T-cell (primary cell): ENCODE measurements at regions not wholly inside any gene's neighbourhood (a gene's known extent, or its start where the extent isn't known, plus 50 kb on each side); places are given as distances from the start of the nearest gene placed in this dataset.
"Not testable (repeated sequence)": the region's sequence is repeated elsewhere in the genome, so short reads cannot be mapped to it uniquely, and the experiment has no call there.

Source experiments
- ATAC-seq, 4 experiments: fragments of 200-7000 bp in 3 of 4; fragments of 150-1000 bp in 1 of 4; cut with Tn5 transposase; replicated peaks in 1 of 4; 1 replicate in 3 of 4; 2 replicates in 1 of 4; pipeline ENCODE4 v1.10.0; 2021; ENCODE audit warnings: moderate library complexity in 3 of 4, mild to moderate bottlenecking in 2 of 4, moderate number of reproducible peaks in 1 of 4
- CTCF ChIA-PET, 2 donors: fragments of 300-600 bp; sonication (Branson Sonifier 250); formaldehyde crosslinking; loops; one replicate each; lab custom pipeline; 2022; ENCODE audit warnings: antibody characterized with exemption in 2 of 2; lab: Charles Lee
- POLR2A ChIA-PET, 2 donors: fragments of 300-600 bp; sonication (Branson Sonifier 250); formaldehyde crosslinking; loops; one replicate each; lab custom pipeline; 2022; ENCODE audit warnings: antibody characterized with exemption in 2 of 2; lab: Charles Lee
- DNase-seq, 35 experiments: peaks; one replicate each; pipeline versions ENCODE4 v3.0.0 to v3.0.0-alpha.2; 2013 to 2023
- H3K27ac ChIP-seq: one replicate; pipeline ENCODE4 v1.5.1; 2013; ENCODE audit warnings: low read length
- H3K27me3 ChIP-seq, 2 experiments: replicated peaks in 1 of 2; 1 replicate in 1 of 2; 2 replicates in 1 of 2; pipeline versions ENCODE4 v1.6.1 to v1.7.0; 2013; ENCODE audit warnings: low read length in 1 of 2, mixed read lengths in 1 of 2; ENCODE audit not compliant: control insufficient read depth in 2 of 2, insufficient read depth in 2 of 2; ENCODE audit errors: extremely low read depth in 1 of 2
- H3K36me3 ChIP-seq, 2 donors: 1 replicate in 1 of 2; 2 replicates in 1 of 2; pipeline versions ENCODE4 v1.6.1 to v1.7.0; 2013; ENCODE audit warnings: low read length in 1 of 2; ENCODE audit not compliant: control insufficient read depth in 2 of 2, insufficient read depth in 1 of 2; ENCODE audit errors: extremely low read depth in 1 of 2
- H3K4me1 ChIP-seq, 2 experiments: 1 replicate in 1 of 2; 2 replicates in 1 of 2; pipeline versions ENCODE4 v1.6.1 to v1.7.0; 2013; ENCODE audit warnings: low read length in 2 of 2, mixed read lengths in 1 of 2; ENCODE audit not compliant: insufficient read depth in 2 of 2, control insufficient read depth in 1 of 2; ENCODE audit errors: extremely low read depth in 1 of 2
- H3K4me3 ChIP-seq, 2 donors: 1 replicate in 1 of 2; 2 replicates in 1 of 2; pipeline versions ENCODE4 v1.5.1 to v1.7.0; 2013; ENCODE audit warnings: mild to moderate bottlenecking in 2 of 2, low read length in 1 of 2, moderate library complexity in 1 of 2; ENCODE audit not compliant: control insufficient read depth in 1 of 2; ENCODE audit errors: extremely low read depth in 1 of 2
- H3K9me3 ChIP-seq: 2 replicates; pipeline ENCODE4 v1.7.0; 2013
- H3K27ac Mint-ChIP-seq, 2 donors: one replicate each; pipeline ENCODE4 v1.8.0; 2020 to 2021; ENCODE audit warnings: mild to moderate bottlenecking in 2 of 2, mixed read lengths in 2 of 2
- H3K27me3 Mint-ChIP-seq, 2 donors: one replicate each; pipeline ENCODE4 v1.8.0; 2021 to 2022; ENCODE audit warnings: mixed read lengths in 2 of 2
- H3K36me3 Mint-ChIP-seq: one replicate; pipeline ENCODE4 v1.8.0; 2021; ENCODE audit warnings: mixed read lengths
- H3K4me1 Mint-ChIP-seq, 3 donors: one replicate each; pipeline ENCODE4 v1.8.0; 2020 to 2022; ENCODE audit warnings: mixed read lengths in 3 of 3, mild to moderate bottlenecking in 1 of 3
- H3K4me3 Mint-ChIP-seq, 3 donors: one replicate each; pipeline ENCODE4 v1.8.0; 2020 to 2022; ENCODE audit warnings: mild to moderate bottlenecking in 3 of 3, mixed read lengths in 3 of 3, moderate library complexity in 3 of 3
- H3K9me3 Mint-ChIP-seq, 3 donors: one replicate each; pipeline ENCODE4 v1.8.0; 2020 to 2022; ENCODE audit warnings: mixed read lengths in 3 of 3
- WGBS: methylation state at CpG from one replicate; pipeline ENCODE4 v1.1.5; 2013; ENCODE audit warnings: missing lambda C conversion rate; ENCODE audit not compliant: insufficient coverage; 5-methylcytosine and 5-hydroxymethylcytosine counted together

GRCh38 chr1:29795965-29796364, 559.6 kb downstream of the PTPRU start:
- H3K36me3 Mint-ChIP-seq, ATAC-seq, POLR2A ChIA-PET: not testable (repeated sequence)

GRCh38 chr1:29793653-29794348, 557.5 kb downstream of the PTPRU start:
- Histone ChIP-seq H3K27ac (no peak overlapping the region), H3K27me3 (peaks cover 0 to 17% of the 10 kb centered on the region in 2 experiments), H3K9me3 (no peaks in the 10 kb centered on the region), H3K36me3 (no peaks in the 10 kb centered on the region), H3K4me3 (no peak overlapping the region), H3K4me1 (no peaks in the 10 kb centered on the region)
- no peak overlapping the region for H3K4me3 Mint-ChIP-seq
- POLR2A ChIA-PET = no interaction called here
- WGBS = 69% methylated on average over 5 of the region's 8 CpGs
- CTCF ChIA-PET = interaction anchor here in 1 of 2 donors (1.0 kb wide), 1 partner anchor 586 kb away, joined by 5 read pairs; no protein-coding TSS in a partner anchor
- ATAC-seq (no peak), DNase-seq (no peak)
- no peaks in the 10 kb centered on the region for H3K36me3 Mint-ChIP-seq
- no peak overlapping the region for H3K27ac Mint-ChIP-seq
- peaks cover 0 to 5% of the 10 kb centered on the region in 2 donors for H3K27me3 Mint-ChIP-seq
- H3K4me1 Mint-ChIP-seq = no peaks in the 10 kb centered on the region
- H3K9me3 Mint-ChIP-seq = peaks cover 0 to 11% (median 5%) of the 10 kb centered on the region in 3 donors

More at GRCh38 chr1:29795965-29796364, 559.6 kb downstream of the PTPRU start:
- H3K4me1 Mint-ChIP-seq, DNase-seq, CTCF ChIA-PET, H3K27ac ChIP-seq, H3K36me3 ChIP-seq, H3K4me1 ChIP-seq, H3K4me3 Mint-ChIP-seq, H3K4me3 ChIP-seq, H3K27ac Mint-ChIP-seq, H3K27me3 Mint-ChIP-seq, H3K9me3 ChIP-seq: not testable (repeated sequence)
- peaks cover 0 to 17% of the 10 kb centered on the region in 2 experiments for H3K27me3 ChIP-seq
- WGBS = no CpG with 5 or more reads among the region's 2 CpGs
- peaks cover 0 to 11% (median 5%) of the 10 kb centered on the region in 3 donors for H3K9me3 Mint-ChIP-seq

- ATAC-seq (no peak), DNase-seq (peak in 26 of 35 experiments; percentile 7 to 50 (median 27))
- Histone ChIP-seq H3K36me3 (no peaks in the 10 kb centered on the region), H3K9me3 (no peaks in the 10 kb centered on the region), H3K4me3 (no peak overlapping the region), H3K27ac (no peak overlapping the region), H3K4me1 (no peaks in the 10 kb centered on the region), H3K27me3 (peaks cover 0 to 19% of the 10 kb centered on the region in 2 experiments)
- H3K36me3 Mint-ChIP-seq = no peaks in the 10 kb centered on the region
- no peak overlapping the region for H3K27ac Mint-ChIP-seq
- CTCF ChIA-PET = interaction anchor here in 1 of 2 donors (1.0 kb wide), 1 partner anchor 587 kb away, joined by 5 read pairs; no protein-coding TSS in a partner anchor
- no peaks in the 10 kb centered on the region for H3K4me1 Mint-ChIP-seq
- H3K27me3 Mint-ChIP-seq = peaks cover 0 to 7% of the 10 kb centered on the region in 2 donors
- peaks cover 0 to 11% (median 5%) of the 10 kb centered on the region in 3 donors for H3K9me3 Mint-ChIP-seq
- POLR2A ChIA-PET = no interaction called here
- no peak overlapping the region for H3K4me3 Mint-ChIP-seq
- WGBS = 10% methylated on average over 8 of the region's 8 CpGs
These were observed 556.8 kb downstream of the PTPRU start for GRCh38 chr1:29793101-29793546.

GRCh38 chr1:29789910-29790247, 553.6 kb downstream of the PTPRU start:
- ATAC-seq (no peak), DNase-seq (no peak)
- Histone ChIP-seq H3K36me3 (no peaks in the 10 kb centered on the region), H3K4me3 (no peak overlapping the region), H3K27me3 (peaks cover 0 to 31% of the 10 kb centered on the region in 2 experiments), H3K9me3 (no peaks in the 10 kb centered on the region), H3K27ac (no peak overlapping the region), H3K4me1 (no peaks in the 10 kb centered on the region)
- Mint-ChIP-seq H3K27ac (no peak overlapping the region), H3K4me1 (no peaks in the 10 kb centered on the region), H3K4me3 (no peak overlapping the region), H3K27me3 (peaks cover 4 to 16% of the 10 kb centered on the region in 2 donors), H3K36me3 (no peaks in the 10 kb centered on the region), H3K9me3 (peaks cover 0 to 3% (median 0%) of the 10 kb centered on the region in 3 donors)
- ChIA-PET POLR2A (no interaction called here), CTCF (no interaction called here)
- WGBS = 57% methylated on average over 6 of the region's 6 CpGs

- ATAC-seq (no peak), DNase-seq (no peak)
- H3K9me3 ChIP-seq = no peaks in the 10 kb centered on the region
- no peaks in the 10 kb centered on the region for H3K4me1 ChIP-seq
- H3K4me3 ChIP-seq = no peak overlapping the region
- H3K27ac ChIP-seq = no peak overlapping the region
- Mint-ChIP-seq H3K4me3 (no peak overlapping the region), H3K4me1 (no peaks in the 10 kb centered on the region), H3K36me3 (no peaks in the 10 kb centered on the region), H3K9me3 (no peaks in the 10 kb centered on the region), H3K27ac (no peak overlapping the region), H3K27me3 (peaks cover 4 to 16% of the 10 kb centered on the region in 2 donors)
- POLR2A ChIA-PET = no interaction called here
- 61% methylated on average over 9 of the region's 10 CpGs for WGBS
- H3K36me3 ChIP-seq = no peaks in the 10 kb centered on the region
- peaks cover 0 to 34% of the 10 kb centered on the region in 2 experiments for H3K27me3 ChIP-seq
- CTCF ChIA-PET = no interaction called here
These were observed 553.0 kb downstream of the PTPRU start for GRCh38 chr1:29789221-29789909.

- no peaks in the 10 kb centered on the region for H3K36me3 ChIP-seq
- H3K9me3 Mint-ChIP-seq = no peaks in the 10 kb centered on the region
- H3K27ac ChIP-seq = no peak overlapping the region
- no peak overlapping the region for H3K4me3 Mint-ChIP-seq
- no peak overlapping the region for H3K27ac Mint-ChIP-seq
- H3K27me3 Mint-ChIP-seq = peaks cover 4 to 13% of the 10 kb centered on the region in 2 donors
- no peaks in the 10 kb centered on the region for H3K4me1 Mint-ChIP-seq
- ChIA-PET POLR2A (no interaction called here), CTCF (no interaction called here)
- H3K27me3 ChIP-seq = peaks cover 0 to 39% of the 10 kb centered on the region in 2 experiments
- no peaks in the 10 kb centered on the region for H3K9me3 ChIP-seq
- ATAC-seq (no peak), DNase-seq (no peak)
- H3K4me1 ChIP-seq = no peaks in the 10 kb centered on the region
- no peak overlapping the region for H3K4me3 ChIP-seq
- 80% methylated on average over 7 of the region's 13 CpGs for WGBS
- no peaks in the 10 kb centered on the region for H3K36me3 Mint-ChIP-seq
These were observed 550.7 kb downstream of the PTPRU start for GRCh38 chr1:29786791-29787732.
